ENCODE measurements at regions not wholly inside any gene's neighbourhood (a gene's known extent, or its start where the extent isn't known, plus 50 kb on each side); places are given as distances from the start of the nearest gene placed in this dataset.

DNA sequence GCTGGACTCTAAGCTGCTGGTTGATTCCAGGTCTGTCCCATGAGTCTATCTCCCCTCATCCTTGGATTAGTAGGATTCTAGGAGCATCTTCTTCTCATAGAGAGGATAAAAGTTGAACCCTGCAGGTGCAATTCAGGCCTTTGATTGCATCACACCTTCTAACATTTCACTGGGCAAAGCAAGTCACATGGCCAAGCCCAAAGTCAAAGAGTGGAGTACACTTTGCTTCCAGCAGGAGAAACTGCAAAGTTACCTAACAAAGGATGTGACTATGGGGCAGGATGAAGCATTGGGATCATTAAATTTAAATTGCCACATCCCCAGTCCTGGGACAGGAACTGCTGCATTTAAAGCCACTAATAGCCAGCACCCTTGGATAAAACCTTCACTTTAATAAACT lies 51.0 kb upstream of the EGFLAM start:
- no peak for DNase-seq

DNA sequence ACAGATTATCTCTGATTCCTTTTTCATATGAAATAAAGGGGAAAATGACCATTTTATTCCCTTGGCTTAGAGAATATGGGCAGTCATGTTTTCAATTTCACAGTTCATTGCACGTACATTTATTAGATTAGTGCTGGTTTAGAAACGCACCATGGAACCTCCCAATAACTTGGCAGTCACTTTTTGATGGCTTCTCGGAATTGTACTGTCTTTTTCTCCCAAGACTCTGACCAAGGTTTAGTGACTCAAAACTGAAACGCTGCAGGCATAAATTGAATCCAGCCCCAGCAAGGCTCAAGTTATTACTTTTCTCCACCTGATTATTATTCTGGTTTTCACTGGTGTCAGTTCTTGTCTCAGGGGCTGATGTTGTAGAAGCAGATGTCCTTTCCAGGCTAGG lies 55.6 kb upstream of the EGFLAM start:
- no peak for DNase-seq

DNA sequence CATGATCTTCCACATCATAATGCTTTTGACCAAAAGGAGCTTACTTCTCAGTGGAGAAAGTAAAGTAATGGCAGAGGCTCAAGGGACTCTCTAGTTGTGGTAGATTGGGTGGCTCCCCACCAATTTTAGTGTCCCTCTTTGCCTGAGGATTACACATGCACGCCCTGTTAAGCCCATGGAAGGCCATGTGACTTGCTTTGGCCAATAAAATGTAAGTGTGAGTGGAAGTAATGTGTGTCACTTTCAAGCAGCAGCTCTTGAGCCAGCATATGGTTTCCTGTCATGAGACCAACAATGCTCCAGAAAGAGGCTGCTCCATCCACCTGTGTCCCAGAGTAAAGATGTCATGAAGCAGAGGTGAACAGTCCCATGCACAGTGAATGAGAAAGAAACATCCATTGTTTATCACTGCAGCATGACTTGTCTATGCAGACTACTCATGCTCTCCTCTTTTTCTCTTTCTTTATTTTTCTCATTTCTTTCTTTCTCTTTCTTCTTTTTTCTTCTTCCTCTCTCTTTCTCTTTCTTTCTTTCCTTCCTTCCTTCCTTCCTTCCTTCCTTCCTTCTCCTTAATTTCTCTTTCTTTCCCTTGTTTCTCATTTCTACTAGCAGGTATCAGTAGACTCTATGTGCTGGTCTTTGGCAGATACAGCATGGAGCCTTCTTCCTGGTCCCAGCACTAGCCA lies 57.3 kb upstream of the EGFLAM start:
- no peak for DNase-seq

DNA sequence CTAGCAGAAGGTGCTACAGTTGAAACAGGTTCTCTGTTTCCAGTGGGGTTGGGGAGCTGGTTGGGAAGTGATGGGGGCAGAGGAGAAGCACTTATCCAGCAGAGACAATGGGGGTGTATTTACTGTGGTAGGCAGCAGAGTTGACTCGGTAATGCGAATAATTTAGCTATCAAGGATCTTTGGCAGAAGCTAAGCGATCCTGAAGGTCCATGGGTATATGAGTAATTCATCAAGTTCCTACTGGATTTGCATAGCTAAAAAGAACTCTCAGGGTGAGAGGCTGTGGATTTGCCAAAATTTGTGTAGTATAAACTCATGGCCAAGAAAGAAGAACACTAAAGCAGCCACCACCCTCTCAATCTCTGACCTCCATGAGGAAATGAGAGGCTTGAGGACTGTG lies 61.2 kb upstream of the EGFLAM start:
- DNase-seq: no peak

DNA sequence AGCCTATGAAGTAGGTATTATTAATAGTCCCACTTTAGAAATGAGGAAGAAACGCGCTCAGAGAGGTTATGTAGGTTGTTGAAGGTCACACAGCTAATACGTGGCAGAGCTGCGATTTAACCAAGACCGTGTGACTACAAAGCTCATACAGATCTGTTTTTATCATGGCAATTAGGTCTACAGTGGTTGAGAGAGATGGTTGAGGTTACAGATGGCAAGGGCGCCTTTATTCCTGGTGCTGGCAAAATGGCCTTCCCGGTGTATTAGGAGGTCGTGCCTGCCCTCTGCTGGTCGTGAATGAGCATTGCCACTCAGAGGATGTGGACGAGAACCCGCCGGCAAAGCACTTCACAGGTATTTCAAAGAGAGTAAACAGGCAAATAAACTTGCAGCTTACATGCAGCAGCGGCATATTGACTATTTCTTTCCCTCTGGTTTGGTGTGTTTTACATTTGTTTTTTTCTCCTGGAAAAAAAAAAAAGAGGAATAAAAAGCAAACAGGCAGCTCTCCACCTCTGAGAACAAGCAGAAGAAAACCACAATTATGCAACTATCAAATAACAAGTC lies 65.3 kb upstream of the EGFLAM start:
- DNase-seq: peak; percentile 77 to 78

DNA sequence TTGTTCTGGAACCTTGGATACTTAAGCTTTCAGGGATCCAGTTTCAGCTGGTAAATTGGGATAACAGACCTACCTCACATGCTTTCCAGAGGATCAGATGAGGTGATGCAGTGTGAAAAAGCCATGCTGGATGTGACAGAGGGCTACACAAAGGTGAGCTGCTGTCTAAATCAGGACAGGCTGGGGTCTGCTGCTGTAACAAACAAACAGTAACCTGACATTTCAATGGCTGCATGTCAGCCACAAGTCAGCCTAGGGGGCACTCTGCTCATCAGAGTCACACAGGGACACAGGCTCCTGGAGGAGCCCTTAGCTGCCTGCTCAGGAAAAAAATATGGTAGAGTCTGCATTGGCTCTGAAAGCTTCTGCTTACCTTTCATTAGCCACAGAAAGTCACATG lies 66.7 kb upstream of the EGFLAM start:
- DNase-seq: no peak

DNA sequence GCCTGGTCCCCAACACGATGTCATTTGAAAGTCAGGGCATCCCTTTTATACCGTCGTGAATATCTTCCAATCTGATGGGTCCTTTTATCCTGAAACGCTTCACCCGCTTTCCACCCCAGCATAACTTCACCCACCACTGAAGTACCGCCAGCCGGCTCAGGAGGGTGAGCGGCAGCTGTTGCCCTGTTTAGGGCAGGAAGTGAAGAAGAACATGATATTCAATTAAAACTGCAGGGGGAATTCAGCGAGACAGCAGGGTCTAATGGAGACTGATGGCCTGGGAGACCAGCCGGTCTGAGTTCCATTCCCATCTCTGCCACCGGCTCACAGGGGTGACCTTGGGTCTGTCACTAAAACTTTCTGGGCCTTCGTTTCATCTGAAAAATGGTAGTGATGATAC lies 68.2 kb upstream of the EGFLAM start:
- DNase-seq: no peak

DNA sequence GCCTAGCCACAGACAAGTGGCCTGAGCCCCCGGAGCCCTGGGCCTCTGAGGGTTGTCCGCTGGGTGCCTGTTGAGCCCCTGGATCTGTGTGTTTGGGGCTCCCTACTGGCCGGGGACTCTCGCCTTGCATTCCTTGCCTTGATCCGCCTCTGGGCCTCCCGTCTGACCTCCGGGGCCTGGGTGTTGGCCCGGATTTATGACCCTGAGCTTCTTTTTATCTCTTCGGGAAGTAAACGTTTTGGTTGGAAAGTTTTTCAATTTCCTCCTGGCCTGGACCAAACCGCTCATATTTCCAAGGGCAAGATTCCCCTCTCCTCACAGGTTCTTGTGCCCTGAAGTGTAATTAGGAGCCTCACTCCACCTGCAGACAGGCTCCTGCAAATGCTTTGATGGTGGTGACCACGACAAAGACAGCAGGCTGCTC lies 69.3 kb upstream of the EGFLAM start:
- no peak for DNase-seq

DNA sequence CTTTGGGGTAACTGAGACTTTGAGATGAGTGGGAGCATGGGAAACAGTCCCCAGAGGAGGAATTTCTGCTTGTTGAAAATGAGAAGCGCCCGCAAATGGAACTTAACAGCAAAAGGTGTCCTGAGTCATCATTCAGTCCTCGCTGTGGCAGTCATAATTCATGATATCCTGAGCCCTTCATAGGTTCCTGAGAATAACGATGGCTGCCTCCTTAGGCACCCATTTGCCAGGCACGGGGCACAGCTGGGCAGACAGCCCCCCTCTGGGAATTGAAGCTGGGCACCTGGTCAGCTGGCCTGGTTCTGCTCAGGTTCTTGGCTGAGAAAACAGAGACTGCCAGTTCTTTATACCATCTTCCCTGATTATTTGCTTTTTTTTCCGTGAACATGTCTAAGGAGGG lies 69.8 kb upstream of the EGFLAM start:
- no peak for DNase-seq

DNA sequence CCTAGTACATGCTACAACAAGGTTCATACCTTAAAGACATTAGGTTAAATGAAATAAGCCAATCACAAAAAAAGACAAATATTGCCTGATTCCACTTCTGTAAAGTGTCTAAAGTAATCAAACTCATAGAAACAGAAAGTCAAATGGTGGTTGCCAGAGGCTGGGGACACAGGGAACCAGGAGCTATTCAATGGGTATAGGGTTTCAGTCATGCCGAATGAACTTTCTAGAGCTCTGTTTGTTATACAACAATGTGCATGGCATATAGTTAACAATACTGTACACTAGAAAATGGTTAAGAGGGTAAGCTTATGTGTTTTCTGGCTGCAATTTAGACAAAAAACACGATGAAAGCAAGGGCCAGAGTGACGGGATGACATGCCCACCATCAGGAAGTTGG lies 70.8 kb upstream of the EGFLAM start:
- DNase-seq: no peak

DNA sequence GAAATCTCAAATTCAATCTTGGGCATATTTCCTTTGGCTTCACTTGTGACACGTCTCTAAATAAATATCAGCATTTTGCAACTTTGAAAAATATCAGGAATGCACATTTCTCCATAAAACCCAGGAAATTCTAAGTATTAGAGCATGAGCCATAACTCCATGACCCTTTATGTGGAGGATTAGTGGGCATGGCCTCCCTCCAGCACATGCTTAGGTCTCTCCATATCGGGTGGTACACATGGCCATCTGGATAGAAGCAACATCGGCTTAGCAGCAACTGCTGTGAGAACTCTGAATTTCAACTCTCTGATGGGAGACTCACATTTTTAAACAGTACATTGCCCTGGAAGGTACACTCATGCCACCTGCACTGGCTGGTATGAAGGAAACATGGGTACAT lies 73.7 kb upstream of the EGFLAM start:
- no peak for DNase-seq

DNA sequence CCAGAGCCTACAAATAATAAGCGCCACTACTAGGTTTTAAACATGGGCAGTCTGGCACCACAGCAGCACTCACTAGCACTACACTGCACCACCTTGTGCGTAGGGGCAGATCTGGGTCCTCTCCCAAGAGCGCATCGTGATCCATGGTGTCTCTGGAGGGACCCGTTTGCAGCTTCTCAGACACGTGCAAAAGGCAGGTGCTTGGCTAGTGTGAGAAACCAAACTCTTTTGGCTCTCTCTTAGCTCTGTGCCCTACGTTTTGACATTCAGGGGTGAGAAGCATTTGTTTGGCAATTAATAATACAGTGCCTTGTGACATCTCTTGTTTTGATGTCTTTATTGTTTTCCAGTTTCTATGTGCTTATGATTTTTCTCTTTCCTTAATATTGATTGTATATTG lies 75.4 kb upstream of the EGFLAM start:
- no peak for DNase-seq

DNA sequence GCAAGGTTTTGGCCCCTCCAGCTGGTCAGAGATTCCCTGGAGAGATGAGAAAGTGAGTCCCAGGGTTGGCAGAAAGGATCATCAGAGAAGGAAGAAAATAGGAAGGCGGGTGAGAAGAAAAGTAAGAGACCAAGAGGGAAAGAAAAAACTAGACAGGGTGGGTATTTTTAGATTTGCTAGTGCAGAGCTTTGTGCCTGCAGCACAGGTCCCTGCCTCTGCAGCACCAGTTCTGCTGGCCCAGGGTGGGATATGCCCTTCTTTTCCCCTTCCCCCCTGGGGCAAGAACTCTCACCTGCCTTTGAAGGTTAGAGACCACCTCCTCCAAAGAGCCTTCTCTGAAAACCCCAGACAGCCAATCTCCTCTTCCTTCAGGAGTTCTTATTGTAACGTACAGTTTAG lies 90.3 kb upstream of the EGFLAM start:
- no peak for DNase-seq

DNA sequence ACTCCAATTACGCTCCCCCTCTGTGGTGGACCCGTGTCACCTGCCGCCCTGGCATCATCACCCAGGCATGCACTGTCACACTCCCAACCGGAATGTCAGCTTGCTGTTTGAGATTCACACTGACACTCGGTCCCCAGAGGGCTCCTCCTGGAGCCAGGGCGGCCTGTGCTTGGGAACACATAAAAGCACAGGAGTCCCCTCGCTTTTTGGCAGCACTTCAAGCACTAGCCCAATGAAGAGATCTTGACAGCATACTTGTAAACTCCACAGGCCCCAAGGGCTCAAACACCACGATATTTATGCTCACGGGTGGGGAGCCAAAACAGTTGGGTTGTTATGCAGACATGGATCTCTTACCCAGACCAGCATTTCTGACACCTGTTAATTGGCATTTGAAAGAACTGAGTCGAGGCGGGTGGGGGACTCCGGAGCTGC lies 90.8 kb upstream of the EGFLAM start:
- DNase-seq: no peak

DNA sequence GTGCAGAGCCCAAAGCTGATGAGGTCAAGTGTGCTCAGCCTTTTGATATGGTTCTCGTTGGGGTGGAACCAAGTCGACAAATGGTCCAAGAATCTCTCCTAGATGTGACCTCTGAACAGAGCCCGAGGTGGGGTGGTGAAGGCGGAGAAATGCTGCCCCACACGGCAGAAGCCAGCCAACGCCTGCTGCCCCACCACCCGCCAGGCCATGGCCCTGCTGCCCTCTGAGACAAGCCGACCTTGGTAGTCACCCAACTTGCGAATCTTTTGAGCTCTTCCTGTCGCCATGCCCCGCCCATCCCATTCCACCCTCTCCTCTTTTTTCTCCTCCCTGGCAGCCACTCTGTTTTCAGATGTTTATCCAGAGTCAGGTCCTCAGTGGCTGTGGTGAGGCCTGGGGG lies 91.5 kb upstream of the EGFLAM start:
- no peak for DNase-seq

DNA sequence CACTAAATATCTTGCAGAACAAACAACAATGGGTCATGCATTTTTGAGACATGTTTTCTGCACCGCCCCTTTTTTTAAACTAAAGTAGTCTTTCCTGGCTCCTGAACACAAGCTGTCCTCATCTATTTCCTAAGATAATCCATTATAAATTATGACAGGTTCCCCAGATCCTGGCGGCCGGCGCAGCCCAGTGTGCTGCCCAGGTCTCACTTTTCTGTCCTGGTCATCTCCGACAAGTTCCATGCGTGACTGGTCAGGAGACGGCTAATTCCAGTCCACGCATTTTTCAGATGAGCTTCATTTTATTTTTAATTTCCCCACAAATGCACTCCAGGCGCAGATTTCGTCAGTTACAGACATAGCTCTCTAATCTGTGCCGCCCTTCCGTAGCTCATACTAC lies 92.9 kb upstream of the EGFLAM start:
- DNase-seq: no peak

DNA sequence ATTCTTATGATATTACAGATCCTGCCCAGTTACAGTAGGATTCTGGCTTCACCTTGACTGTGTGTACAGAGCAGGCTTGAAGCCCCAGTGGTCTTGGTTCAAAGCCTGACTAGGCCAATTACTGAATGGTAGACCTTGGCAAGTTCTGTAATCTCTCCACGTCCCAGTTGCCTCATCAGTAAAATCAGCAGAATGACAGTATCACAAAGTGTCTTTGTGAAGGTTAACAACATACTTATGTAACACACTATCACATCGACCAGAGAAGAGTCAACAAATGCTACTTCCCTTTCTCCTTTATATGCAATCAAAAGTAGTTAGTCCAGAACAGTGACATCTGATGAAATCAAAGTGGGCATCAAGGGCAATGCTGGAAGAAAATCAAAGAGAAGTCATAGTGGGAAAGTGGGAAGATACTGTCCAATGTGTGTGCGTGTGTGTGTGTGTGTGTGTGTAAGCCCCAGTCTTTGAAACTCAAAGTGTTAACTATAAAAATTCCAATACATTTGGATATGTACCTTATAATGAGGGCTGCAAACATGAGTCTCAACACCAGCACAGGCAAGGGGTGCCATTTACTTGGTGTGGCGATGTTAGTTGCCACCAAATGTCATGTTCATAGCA lies 93.5 kb upstream of the EGFLAM start:
- no peak for DNase-seq

DNA sequence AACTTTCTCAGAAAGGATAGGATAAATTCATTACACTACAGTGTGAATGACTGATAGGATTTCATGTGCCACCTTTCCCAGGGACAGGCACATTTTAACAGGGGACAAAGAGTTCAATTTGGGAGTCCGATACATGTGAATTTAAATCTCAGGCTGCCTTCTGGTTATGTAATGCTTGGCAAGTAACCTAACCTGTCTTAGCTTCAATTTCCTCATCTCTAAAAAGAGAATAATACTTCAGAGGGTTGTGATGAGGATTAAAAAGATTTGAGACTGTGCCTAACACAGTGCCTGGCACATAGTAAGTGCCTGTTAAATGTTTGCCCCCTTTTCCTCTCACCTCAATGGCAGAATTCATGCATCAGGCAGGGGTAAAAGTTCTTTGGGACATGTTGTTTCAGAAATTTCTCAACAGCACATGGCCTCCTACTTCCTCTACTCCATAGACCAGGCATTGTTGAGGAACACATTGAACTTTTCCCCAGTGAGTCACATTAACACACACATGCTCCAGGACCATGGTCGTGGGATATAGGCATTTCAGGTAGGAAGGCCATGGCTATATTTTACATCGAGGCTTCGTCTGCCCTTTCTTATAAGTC lies 94.6 kb upstream of the EGFLAM start:
- no peak for DNase-seq

DNA sequence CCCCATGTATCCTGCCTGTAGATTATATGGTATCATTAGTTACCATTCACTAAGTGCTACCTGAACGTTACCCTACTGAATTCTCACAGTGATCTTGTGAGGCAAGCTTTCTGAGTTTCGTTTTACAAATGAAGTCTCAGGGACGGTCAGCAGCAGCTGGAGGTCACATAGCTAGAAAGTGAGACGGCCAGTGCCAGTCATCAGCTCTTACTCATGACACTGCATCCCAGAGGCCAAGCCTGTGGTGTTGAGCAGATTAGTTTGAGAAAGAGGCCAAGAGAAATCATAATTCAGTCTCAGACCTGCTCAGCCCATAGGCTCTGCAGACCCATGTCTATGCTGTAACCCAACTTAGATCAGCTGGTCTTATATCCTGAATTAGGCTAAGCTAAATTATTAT lies 95.7 kb upstream of the EGFLAM start:
- DNase-seq: no peak

DNA sequence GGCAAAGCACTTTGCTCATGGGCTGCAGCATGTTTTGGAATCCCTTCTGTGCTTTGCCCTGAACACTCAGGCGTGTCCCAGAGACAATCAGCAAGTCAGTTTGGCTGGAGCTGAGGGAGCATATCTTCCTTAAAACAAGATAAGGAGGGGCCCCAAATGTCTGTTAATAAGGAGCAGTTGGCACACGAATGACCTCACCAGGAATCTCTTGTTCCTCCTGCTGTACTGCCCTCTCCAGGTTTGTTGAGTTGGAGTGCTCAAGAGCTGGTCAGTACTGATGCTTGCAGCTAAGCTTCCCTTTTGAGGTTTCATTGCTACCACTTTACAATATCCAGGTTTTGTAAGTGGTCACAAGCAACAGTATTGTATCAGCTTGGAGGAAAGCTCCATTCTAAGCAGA lies 101.3 kb upstream of the EGFLAM start:
- no peak for DNase-seq

DNA sequence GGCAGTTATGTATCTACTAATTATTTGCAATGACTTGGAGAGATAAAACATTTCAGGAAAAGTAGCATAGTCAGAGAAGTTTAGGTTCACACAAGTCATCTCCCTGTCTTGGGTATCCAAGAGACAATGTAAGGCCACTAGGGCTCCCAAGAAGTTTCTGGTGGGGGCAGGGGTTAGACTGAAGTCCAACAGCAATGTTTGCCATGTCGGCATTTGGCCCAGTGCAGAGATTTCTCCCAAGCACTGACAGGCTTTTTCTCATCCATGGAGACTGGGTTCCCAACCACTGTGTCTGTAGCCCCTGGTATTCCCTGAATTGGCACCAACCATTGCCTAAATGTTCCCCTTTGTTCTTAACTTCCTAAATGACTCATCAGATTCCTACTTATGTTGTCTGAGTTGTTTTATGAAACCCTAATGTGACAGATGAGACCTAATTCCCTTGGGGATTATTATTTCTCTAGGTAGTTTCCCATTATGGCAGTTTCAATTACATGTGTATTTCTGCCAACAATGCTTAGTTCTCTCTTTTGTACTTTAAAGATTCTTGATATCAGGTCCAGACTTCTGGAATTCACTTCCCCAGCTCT lies 103.6 kb upstream of the EGFLAM start:
- no peak for DNase-seq

DNA sequence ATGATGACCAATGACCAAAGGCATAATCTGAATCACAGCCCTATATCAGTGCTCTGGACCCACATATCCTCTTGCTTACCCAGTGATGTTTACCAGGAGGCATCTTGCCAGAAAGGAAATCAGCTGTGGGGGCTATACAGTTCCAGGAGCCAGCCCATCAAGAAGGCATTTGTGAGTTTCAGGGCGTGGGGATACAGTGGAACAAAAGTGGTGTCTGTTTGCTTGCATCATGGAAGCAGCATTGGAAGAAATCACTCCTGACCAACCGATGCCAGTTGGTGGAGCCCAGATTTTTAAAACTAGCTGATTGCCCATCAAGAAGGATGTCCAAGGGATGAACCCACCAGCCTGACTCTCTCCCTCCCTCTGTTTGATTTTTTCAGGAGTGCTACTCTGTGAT lies 106.5 kb upstream of the EGFLAM start:
- no peak for DNase-seq

DNA sequence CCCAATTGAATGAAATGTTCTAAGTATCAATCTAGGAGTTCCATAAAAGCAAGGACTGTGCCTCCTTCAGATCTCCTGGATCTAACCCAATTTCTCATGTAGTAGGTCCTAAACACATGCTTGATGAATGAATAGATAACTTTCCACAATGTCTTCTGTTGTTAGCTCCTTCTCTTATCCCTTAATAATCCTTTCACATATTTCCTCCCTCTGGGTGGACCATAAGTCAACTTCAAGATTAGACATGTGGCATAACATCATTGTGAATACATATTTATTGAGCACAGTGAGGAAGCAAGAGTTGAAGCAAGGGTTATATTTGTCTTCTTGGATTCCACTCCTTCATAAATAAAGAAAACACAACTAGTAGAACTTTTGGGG lies 108.6 kb upstream of the EGFLAM start:
- DNase-seq: no peak

DNA sequence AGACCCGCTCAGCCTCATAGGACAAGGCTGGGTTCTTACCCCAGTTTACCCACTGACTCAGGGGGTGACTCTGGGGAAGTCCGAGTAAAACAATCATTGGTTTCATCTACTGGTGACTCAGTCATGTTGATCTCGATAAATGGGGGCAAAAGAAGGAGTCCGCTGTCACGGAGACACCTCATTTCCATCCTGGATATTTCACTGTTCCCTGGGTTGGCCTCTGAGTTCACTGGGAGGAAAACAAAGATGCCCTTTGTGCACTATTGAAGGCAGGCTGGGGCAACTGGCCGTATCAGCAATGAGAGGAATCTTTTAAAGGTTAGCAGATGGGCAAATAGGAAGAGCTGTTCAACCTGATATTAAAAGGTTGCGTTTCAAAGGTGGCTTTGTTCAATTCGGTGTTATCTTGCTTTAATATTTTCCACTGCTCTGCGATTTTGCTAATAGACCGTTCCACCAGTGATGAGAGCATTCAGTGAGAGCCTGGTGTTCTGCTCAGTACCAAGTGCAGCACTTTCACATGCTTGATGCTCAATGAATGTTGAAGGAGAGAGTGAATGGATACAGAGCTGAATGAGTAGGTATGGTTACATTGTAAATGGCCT lies 110.2 kb upstream of the EGFLAM start:
- DNase-seq: no peak
